Common myeloid progenitor, CD34-positive (primary cell): ENCODE measurements at regions not wholly inside any gene's neighbourhood (a gene's known extent, or its start where the extent isn't known, plus 50 kb on each side); places are given as distances from the start of the nearest gene placed in this dataset.

Experiments
- CTCF ChIA-PET: fragments of 350-600 bp; sonication (Branson Sonifier 250); formaldehyde crosslinking; loops from one replicate; lab custom pipeline; 2021; ENCODE audit warnings: antibody characterized with exemption; lab: Charles Lee
- POLR2A ChIA-PET: fragments of 350-600 bp; sonication (Branson Sonifier 250); formaldehyde crosslinking; loops from one replicate; lab custom pipeline; 2021; ENCODE audit warnings: antibody characterized with exemption; lab: Charles Lee
- DNase-seq, 3 donors: peaks; one replicate each; pipeline versions ENCODE4 v3.0.0 to v3.0.0-alpha.2; 2013
- H3K27ac ChIP-seq, 2 experiments: 1 replicate in 1 of 2; 2 replicates in 1 of 2; pipeline ENCODE4 v1.7.0; 2013; ENCODE audit warnings: inconsistent platforms in 2 of 2, low read length in 2 of 2, mild to moderate bottlenecking in 2 of 2, low read depth in 1 of 2, moderate library complexity in 1 of 2; ENCODE audit not compliant: severe bottlenecking in 2 of 2, insufficient read depth in 1 of 2, poor library complexity in 1 of 2
- H3K27me3 ChIP-seq, 5 experiments: replicated peaks in 2 of 5; 1 replicate in 3 of 5; 2 replicates in 2 of 5; pipeline versions ENCODE4 v1.6.1 to v1.7.0; 2013; ENCODE audit warnings: low read length in 4 of 5, mild to moderate bottlenecking in 2 of 5, moderate library complexity in 2 of 5, inconsistent platforms in 1 of 5; ENCODE audit not compliant: insufficient read depth in 5 of 5, control insufficient read depth in 4 of 5
- H3K36me3 ChIP-seq, 4 experiments: 1 replicate in 2 of 4; 2 replicates in 2 of 4; pipeline versions ENCODE4 v1.6.1 to v1.7.0; 2013; ENCODE audit warnings: low read length in 3 of 4, control low read depth in 1 of 4, mild to moderate bottlenecking in 1 of 4; ENCODE audit not compliant: control insufficient read depth in 4 of 4, insufficient read depth in 4 of 4
- H3K4me1 ChIP-seq, 4 experiments: 1 replicate in 3 of 4; 2 replicates in 1 of 4; pipeline versions ENCODE4 v1.6.1 to v1.7.1; 2013; ENCODE audit warnings: low read length in 3 of 4, mild to moderate bottlenecking in 3 of 4, control low read depth in 1 of 4, inconsistent platforms in 1 of 4, moderate library complexity in 1 of 4; ENCODE audit not compliant: control insufficient read depth in 4 of 4, insufficient read depth in 4 of 4; ENCODE audit errors: control extremely low read depth in 1 of 4
- H3K4me3 ChIP-seq, 7 experiments: 1 replicate in 4 of 7; 2 replicates in 3 of 7; pipeline versions ENCODE4 v1.5.1 to v1.7.0; 2013; ENCODE audit warnings: mild to moderate bottlenecking in 7 of 7, low read length in 6 of 7, moderate library complexity in 6 of 7, inconsistent platforms in 2 of 7, low read depth in 2 of 7, control low read depth in 1 of 7; ENCODE audit not compliant: insufficient read depth in 4 of 7, control insufficient read depth in 1 of 7; ENCODE audit errors: extremely low read depth in 1 of 7
- H3K9me3 ChIP-seq, 5 experiments: 1 replicate in 4 of 5; 2 replicates in 1 of 5; pipeline versions ENCODE4 v1.6.1 to v1.7.1; 2013; ENCODE audit warnings: low read length in 4 of 5, mild to moderate bottlenecking in 2 of 5, inconsistent platforms in 1 of 5, low read depth in 1 of 5, moderate library complexity in 1 of 5; ENCODE audit not compliant: control insufficient read depth in 4 of 5, insufficient read depth in 2 of 5; ENCODE audit errors: control extremely low read depth in 1 of 5
- WGBS: methylation state at CpG from one replicate; pipeline ENCODE4 v1.1.5; 2013; ENCODE audit not compliant: insufficient coverage; 5-methylcytosine and 5-hydroxymethylcytosine counted together

GRCh38 chr15:89035150-89035549 is 53.1 kb upstream of the ABHD2 start:
- Histone ChIP-seq H3K27me3 (peaks cover 0 to 2% (median 0%) of the 10 kb centered on the region in 5 experiments), H3K4me3 (no peak overlapping the region), H3K4me1 (peaks cover 0 to 5% (median 0%) of the 10 kb centered on the region in 4 experiments), H3K27ac (no peak overlapping the region), H3K36me3 (no peaks in the 10 kb centered on the region), H3K9me3 (peaks cover 0 to 2% (median 0%) of the 10 kb centered on the region in 5 experiments)
- DNase-seq = no peak
- CTCF ChIA-PET = no interaction called here
- WGBS = no CpG with 5 or more reads among the region's 2 CpGs
- POLR2A ChIA-PET = no interaction called here

GRCh38 chr15:89035658-89036057 is 52.6 kb upstream of the ABHD2 start:
- Histone ChIP-seq H3K9me3 (peaks cover 0 to 2% (median 0%) of the 10 kb centered on the region in 5 experiments), H3K4me3 (no peak overlapping the region), H3K27ac (no peak overlapping the region), H3K36me3 (no peaks in the 10 kb centered on the region), H3K27me3 (peaks cover 0 to 2% (median 0%) of the 10 kb centered on the region in 5 experiments), H3K4me1 (peaks cover 0 to under 1% (median 0%) of the 10 kb centered on the region in 4 experiments)
- ChIA-PET CTCF (no interaction called here), POLR2A (no interaction called here)
- DNase-seq = no peak
- WGBS = 100% methylated on average over 2 of the region's 2 CpGs

GRCh38 chr15:89038146-89038545 is 50.1 kb upstream of the ABHD2 start:
- Histone ChIP-seq H3K27me3 (peaks cover 0 to 2% (median 0%) of the 10 kb centered on the region in 5 experiments), H3K4me3 (no peak overlapping the region), H3K9me3 (no peaks in the 10 kb centered on the region), H3K4me1 (peaks cover 0 to 4% (median under 1%) of the 10 kb centered on the region in 4 experiments), H3K36me3 (no peaks in the 10 kb centered on the region), H3K27ac (no peak overlapping the region)
- ChIA-PET CTCF (interaction anchor here (1.7 kb wide), 2 partner anchors 20 to 140 kb away, joined by 6 read pairs; no protein-coding TSS in a partner anchor), POLR2A (no interaction called here)
- no peak for DNase-seq
- WGBS = 98% methylated on average over 6 of the region's 8 CpGs
